ENCODE measurements at regions not wholly inside any gene's neighbourhood (a gene's known extent, or its start where the extent isn't known, plus 50 kb on each side); places are given as distances from the start of the nearest gene placed in this dataset.
"Not testable (repeated sequence)": the region's sequence is repeated elsewhere in the genome, so short reads cannot be mapped to it uniquely, and the experiment has no call there.

GRCh38 chr3:162348912-162349311 is 852.3 kb downstream of the OTOL1 start:
- DNase-seq: no peak

DNA sequence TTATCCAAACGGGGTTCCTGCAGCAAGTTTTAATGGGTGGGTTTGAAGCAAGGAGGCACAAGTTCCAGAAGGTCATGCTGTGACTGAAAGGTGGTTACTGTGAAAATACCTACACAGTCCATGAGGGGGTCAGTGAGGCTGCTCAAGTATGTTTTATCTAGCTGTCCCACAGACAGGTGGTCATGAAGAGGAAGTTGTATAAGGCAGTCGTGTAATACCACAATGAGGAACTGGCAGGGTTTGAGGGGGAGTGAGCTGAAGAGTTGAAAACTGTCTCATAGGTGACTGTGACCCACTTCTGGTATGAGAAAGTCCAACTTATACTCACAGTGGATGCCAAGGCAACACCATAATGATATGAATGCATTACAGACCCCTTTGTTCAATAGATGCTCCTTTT is 856.8 kb downstream of the OTOL1 start:
- no peak for DNase-seq

DNA sequence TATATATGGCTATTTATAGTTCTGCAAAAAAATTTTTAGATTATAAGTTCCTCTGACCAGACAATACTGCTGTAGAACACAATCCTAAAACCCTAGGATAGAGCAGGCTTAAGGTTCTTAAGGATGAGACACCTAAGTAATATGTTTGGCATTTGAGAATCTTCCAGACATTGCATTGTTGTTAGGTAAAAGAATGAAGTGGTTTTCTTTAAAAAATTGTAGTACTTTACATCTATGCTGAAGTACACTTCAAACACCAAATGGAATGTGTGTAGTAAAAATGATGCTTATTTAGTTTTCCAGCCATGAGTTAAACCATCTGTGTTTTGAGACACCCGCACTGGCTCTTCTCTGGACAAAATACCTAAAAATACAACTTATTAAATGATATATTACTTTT is 857.7 kb downstream of the OTOL1 start:
- DNase-seq: no peak

DNA sequence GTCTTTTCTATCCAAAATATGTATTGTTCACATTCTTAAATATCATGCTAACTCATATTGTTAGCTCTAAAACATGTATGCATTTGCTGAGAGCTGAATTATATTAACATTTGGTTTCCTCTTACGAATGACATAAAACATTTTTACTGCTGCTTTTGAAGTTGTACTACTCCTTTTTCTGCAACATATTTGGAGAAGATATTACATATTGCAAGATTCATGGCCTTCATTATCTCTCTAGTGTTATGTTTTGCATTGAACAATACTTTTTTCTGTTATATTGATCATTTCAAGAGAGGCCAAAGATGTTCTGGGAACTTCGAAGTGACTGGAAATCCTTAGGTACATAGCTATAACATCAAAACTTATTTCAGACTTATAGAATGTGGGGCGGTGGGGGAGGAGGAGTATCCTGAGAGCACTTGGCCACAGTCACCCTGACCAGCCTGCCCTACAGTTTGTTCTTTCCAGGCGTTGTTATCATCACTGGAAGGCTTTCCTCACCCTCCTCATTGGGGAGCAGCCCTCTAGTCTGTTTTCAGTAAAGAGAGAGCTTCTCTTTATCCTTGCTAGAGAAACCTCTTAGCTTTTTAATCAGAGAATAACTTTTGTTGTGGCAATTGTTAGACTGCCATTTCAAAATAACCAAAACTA is 868.6 kb downstream of the OTOL1 start:
- DNase-seq: no peak

DNA sequence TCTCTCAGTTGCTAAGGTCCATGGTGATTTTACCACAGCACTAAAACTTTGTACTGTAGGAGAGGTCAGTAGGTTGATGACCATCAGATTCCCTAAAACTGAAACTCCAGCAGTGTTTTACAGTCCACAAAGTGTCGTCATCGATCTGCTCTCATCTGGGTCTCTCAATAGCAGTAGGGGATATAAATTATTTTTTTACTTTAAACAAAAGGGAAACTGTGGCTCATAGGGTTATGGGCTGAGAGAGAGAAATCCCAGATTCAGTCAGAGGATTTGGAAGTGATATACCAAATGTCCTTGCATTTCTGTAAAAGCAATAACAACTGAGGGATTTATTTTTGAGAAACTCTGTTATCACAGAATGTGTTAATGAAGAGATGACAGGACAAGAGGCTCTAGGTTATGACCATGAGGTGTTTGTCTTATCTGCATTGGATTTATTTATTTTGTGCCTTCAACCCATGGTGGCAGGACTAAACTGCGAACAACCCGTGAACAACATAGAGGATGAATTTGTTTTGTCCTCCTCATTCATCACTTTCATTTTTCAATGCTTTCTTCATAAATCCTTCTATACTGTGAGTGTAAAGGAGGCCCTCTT is 869.7 kb downstream of the OTOL1 start:
- no peak for DNase-seq

DNA sequence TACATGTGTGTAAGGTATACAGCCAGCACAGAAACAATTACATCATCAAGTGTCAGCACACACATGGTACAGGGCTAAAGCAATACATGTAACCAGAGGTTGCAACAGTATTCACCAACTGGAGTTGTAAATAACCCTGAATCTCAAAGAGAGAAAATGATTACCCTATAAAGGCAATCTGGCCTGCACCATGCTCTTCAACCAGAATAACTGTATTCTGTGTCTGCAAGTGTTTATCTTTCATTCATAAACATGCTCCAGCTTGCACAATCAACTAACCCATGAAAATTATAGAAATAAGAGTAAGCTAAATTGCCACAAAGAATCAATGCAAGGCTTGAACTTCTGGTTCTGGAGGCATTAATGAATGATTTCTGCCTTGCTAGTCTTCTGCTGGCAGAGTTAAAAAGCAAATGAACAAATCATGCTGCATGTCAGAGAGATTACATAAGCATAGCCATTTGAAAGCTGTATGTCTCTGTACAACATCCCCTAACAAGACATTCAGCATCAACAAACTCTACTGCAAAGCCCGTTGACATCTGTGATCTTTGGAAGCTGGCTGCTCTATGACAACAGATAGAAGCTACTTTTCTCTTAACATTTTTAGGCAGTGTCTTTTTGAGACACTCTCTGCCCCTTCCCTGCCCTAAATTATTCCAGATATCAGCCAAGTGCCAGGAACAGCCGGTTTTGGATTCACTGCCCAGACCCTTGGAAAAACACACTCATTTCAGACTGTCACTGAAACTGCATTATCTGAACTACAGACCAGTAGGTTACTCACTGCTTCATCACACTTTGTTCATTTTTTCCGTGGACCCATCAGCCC is 871.0 kb downstream of the OTOL1 start:
- no peak for DNase-seq

DNA sequence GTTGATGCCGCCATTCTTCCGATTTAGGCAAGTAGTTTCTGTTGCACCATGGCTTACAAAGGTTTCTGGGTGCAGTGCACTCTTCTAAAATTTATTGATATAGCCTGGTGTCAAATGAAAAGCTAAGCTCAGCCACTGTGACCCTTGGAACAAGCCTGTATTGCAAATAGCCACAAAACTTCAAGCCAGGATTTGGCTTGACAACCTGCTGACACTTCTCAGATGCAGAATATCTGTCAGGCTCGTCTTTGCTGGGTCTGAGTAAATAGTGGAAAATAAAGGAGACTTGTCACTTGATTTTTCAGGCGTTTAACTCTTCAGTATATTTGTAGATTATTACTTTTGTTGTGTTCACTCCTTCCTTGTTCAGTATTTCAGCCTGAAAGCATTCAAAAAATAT is 871.8 kb downstream of the OTOL1 start:
- no peak for DNase-seq

- DNase-seq: no peak
Measured at GRCh38 chr3:162369306-162369705, 872.7 kb downstream of the OTOL1 start.

- DNase-seq: no peak
Measured at GRCh38 chr3:162370141-162370540, 873.5 kb downstream of the OTOL1 start.

DNA sequence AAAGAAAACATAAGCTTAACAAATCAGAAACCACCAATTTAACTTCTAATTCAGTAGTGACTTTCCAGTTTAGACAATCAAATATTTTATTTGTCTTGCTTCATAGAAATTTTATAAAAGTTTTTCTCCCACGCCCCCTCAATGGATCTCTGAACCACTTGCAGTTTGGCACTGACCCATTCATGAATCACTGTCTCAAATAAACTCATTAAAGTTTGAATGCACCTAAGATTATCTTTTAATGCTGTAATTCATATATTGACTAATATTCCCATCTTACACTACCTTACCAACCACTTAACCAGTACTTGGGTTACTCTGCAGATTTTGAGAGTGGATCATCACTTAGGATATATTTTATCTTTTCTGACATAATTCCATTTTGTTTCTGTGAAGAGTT is 880.2 kb downstream of the OTOL1 start:
- DNase-seq: no peak

DNA sequence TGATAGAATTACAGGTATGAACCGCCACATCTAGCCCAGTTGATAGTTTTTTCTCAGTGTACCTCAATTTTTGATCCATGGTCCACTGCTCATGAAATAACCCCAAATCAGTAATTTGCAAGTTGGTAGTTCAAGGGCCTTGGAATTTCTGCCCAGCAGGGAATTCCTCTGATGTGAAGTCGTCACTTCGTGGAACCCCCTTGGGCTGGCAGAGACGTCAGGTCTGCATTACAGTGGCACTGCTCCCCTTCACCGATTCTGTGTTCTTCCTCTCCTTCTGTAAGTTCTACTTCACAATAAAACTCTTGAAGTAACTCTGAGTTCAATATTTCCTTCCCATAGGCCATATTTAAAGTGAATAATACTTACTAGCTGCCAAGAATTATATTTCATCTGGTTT is 881.0 kb downstream of the OTOL1 start:
- DNase-seq: no peak

DNA sequence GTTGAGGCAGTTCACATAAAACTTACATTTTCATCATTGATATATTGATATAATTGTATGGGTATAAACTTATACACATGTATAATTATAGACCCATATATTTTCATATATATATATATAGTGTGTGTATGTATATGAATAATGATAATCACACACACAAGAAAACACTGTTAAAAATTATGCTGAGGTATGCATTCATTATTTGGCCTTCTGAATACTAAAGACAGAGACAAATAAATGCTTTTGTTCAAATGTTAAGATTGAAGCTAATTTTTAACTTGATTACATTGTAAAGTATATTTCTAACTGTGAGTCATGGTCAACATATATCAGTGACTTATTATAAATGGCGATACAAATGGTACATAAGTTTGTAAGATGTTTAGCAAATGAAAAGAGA is 888.8 kb downstream of the OTOL1 start:
- DNase-seq: no peak

DNA sequence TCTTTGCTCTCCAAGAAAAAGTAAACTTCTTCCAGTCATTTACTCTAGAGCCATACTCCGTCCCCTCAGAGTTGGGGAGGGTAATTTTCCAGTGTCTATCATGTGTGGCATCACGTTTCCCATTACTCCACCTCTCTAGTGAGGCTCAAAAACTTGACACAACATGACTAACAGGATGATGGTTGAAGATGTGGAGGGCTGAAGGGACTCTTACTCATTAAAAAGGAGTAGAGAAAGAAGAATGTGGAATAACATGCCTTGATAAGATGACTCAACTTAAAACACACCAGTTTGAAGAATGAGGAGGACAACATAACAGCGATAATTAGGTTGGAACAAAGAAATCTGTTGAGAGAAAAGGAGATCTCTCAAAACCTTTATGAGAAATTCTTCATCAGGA is 894.3 kb downstream of the OTOL1 start:
- DNase-seq: no peak

DNA sequence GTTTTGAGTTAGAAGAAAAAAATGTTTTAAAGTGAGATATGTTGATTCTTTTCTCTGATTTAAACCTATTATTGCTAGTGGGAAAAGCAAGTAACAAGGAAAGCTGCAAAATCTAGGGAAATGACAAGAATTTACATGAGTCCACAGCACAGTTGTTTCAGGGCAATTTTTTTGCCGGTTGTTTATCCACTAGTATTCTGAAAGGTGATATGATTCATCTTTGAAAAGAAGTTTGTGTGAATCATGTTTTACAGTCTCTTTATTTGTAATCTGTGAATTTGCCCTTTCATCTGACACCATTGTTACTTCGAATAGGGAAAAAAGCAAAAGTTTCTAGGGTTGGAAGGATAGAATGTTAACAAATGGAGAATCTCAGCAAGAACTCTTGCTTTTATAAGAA is 894.7 kb downstream of the OTOL1 start:
- DNase-seq: no peak

- no peak for DNase-seq
Measured at GRCh38 chr3:162395496-162395895, 898.9 kb downstream of the OTOL1 start.

DNA sequence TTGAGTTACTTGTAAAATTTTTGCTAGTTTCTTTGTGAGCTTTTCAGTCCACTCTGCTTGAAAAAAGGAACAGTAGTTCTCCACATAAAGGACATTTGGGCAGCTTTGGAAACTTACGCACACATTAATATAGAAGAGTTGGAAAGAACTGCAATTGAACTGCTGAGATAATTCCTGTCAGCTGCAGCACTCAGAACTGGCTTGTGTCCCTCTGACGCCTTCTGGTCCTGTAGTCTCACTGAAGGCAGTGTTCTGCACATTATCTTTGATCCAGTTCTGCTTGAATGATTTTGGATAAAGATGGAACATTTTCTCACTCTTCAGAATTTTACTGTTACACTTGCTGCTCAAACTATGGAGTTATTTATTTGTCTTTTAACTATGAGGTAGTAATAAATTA is 901.9 kb downstream of the OTOL1 start:
- DNase-seq: no peak

GRCh38 chr3:162400697-162401096 is 904.1 kb downstream of the OTOL1 start:
- DNase-seq: no peak

DNA sequence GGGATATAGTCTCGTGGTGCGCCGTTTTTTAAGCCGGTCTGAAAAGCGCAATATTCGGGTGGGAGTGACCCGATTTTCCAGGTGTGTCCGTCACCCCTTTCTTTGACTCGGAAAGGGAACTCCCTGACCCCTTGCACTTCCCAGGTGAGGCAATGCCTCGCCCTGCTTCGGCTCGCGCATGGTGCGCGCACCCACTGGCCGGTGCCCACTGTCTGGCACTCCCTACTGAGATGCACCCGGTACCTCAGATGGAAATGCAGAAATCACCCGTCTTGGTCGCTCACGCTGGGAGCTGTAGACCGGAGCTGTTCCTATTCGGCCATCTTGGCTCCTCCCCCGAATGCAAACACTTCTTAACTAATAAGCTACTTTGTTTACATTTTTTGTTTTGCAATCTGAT is 914.9 kb downstream of the OTOL1 start:
- DNase-seq: not testable (repeated sequence)

DNA sequence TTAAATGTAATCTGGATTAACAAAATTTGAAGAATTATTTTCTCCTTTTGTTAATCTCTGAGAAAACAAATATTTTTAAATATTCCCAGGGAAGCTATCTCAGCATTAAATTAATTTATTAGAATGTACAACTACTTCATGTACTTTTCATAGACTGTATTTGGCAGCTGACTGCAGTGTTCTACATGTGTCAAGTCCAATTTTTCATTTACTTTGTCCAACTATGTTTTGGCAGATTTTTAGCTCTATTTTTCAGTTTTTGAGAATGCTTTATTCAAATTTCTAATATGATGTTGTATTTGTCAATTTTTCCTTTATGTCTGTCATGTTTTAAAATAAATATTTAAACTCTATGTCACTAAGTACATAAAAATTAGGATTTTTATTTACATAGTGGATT is 925.1 kb downstream of the OTOL1 start:
- DNase-seq: no peak

DNA sequence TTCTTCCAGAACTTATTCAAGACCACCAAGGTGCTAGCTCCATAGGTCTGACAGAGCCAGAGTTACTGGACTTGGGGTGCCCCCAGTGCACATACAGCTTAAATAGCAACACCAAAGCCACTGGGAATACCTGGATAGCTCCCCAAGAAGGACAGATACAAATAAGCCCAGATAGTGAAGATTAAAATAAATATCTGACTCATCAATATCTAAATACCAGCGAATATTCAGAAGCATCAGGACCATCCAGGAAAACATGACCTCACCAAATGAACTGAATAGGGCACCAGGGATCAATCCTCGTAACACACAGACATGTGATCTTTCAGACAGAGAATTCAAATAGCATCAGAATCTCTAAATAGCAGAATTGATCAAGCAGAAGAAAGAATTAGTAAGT is 931.6 kb downstream of the OTOL1 start:
- DNase-seq: no peak

GRCh38 chr3:162435750-162436149 is 939.1 kb downstream of the OTOL1 start:
- no peak for DNase-seq

- DNase-seq: no peak
Measured at GRCh38 chr3:162436826-162437225, 940.2 kb downstream of the OTOL1 start.

DNA sequence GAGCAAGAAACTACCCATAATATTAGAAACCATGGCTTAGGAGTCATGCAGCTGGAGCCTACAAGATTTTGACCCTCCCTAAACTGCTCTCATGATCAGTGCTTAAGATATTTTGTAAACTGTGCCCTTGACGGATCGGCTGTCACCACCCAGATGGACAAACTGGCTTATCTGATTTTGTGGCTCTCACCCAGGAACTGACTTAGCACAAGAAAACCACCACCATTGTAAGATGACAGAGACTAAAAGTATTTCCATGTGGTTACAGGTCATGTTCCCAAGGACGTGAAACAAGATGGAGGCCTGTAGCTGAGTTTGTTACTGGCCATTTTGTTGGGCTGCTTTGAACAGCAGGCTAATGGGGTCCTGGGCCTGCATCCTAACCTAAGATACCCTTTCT is 940.9 kb downstream of the OTOL1 start:
- no peak for DNase-seq

- DNase-seq: no peak
Measured at GRCh38 chr3:162441716-162442115, 945.1 kb downstream of the OTOL1 start.
